SK-N-MC (cell line): ENCODE measurements at regions not wholly inside any gene's neighbourhood (a gene's known extent, or its start where the extent isn't known, plus 50 kb on each side); places are given as distances from the start of the nearest gene placed in this dataset.

Source experiments
- DNase-seq: peaks from one replicate; pipeline ENCODE4 v3.0.0-alpha.2; 2011; ENCODE audit warnings: low read depth, low spot score
- H3K27ac ChIP-seq: fragments of 200-600 bp; sonication (generic); 2 replicates; pipeline ENCODE4 v1.5.1; 2016; ENCODE audit warnings: mixed run types
- H3K36me3 ChIP-seq: fragments of 200-600 bp; sonication (generic); 2 replicates; pipeline ENCODE4 v1.6.1; 2017; ENCODE audit warnings: antibody characterized with exemption, low read length, mixed read lengths; ENCODE audit not compliant: insufficient read depth
- H3K4me3 ChIP-seq: fragments of 200-600 bp; sonication (generic); 2 replicates; pipeline ENCODE4 v1.5.1; 2016
- H3K9ac ChIP-seq: fragments of 200-600 bp; sonication (generic); 2 replicates; pipeline ENCODE4 v1.8.0; 2017; ENCODE audit warnings: mixed run types, mixed read lengths; ENCODE audit not compliant: insufficient read length
- H3K9me3 ChIP-seq: fragments of 200-600 bp; sonication (generic); 2 replicates; pipeline ENCODE4 v1.6.1; 2017; ENCODE audit warnings: low read depth, mild to moderate bottlenecking, antibody characterized with exemption, low read length, moderate library complexity, mixed read lengths
- EZH2 ChIP-seq: fragments of 200-600 bp; sonication (generic); IDR thresholded peaks from one replicate; pipeline ENCODE4 v1.6.1; 2017; ENCODE audit warnings: antibody characterized with exemption
- FOXP2 ChIP-seq: optimal IDR thresholded peaks from 2 replicates; pipeline ENCODE3; 2011; ENCODE audit warnings: mild to moderate bottlenecking, moderate library complexity; ENCODE audit not compliant: insufficient read depth; ENCODE audit errors: extremely low read length, control extremely low read depth
- POLR2AphosphoS5 ChIP-seq: IDR thresholded peaks from 2 replicates; pipeline ENCODE4 v1.6.1; 2012; ENCODE audit warnings: mild to moderate bottlenecking, low read depth, low read length, borderline replicate concordance

DNA sequence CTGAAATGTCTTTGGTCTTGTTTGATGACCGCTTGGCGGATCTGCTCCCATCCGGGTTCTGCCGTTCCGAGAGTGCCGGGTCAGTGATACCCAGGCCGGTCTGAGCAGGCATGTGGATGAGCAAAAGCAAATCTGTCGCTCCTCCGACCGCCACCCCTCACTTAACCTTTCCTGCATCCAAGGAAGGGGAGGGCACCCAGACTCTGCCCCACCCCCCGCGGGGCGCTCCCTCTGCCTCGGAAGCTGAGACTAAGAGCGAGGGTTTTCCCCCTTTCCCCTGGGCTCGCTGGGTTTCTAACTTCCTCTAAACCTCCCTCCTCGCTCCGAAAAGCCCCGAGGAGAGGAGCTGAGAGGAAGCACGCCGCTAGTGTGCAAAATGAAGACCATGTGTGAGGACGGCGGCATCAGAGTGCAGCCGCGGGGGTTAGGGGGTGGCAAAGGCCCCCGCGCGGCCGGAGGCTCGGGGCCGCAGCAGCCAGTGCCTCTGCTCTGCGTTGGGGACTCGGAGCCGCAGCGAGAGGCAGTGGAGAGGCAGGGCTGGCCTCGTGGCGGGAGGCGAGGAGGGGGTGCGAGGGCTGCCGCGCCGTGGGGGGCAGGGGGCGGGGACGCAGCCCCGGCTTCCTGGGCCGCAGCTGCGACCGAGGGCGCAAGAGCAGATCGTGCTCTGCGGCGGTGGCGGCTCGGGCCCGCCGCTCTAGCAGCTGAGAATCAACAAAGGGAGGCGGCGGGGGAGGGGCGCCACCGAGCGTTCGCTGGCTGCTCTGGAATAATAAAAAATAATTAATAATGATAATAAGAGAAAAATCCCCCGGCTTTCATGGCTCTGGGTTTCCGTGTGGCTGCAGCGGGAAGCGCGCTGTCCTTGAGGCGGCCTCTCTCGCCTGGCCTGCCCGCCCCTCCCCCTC, 55.8 kb upstream of the BCOR start:
- H3K27ac ChIP-seq: peak overlapping the region; percentile 68; the same call in 1 of the 2 replicates
- no peak for DNase-seq

GRCh38 chrX:40152741-40153344, 55.1 kb upstream of the BCOR start:
- no peaks in the 10 kb centered on the region for H3K9me3 ChIP-seq
- no peak for DNase-seq
- TF ChIP-seq POLR2AphosphoS5: no peak
- TF ChIP-seq FOXP2: no peak
- TF ChIP-seq EZH2: no peak
- H3K36me3 ChIP-seq: no peaks in the 10 kb centered on the region
- H3K9ac ChIP-seq: no peak overlapping the region
- peak overlapping the region; percentile 77 for H3K4me3 ChIP-seq
- peak overlapping the region; percentile 68; the same call in 1 of the 2 replicates for H3K27ac ChIP-seq

More for the DNA sequence above, 55.8 kb upstream of the BCOR start:
- Histone ChIP-seq H3K9ac (peak overlapping the region; percentile 57), H3K4me3 (peak overlapping the region; percentile 77), H3K9me3 (no peaks in the 10 kb centered on the region), H3K36me3 (no peaks in the 10 kb centered on the region)
- no peak for TF ChIP-seq FOXP2
- TF ChIP-seq EZH2: no peak
- no peak; the same call in 1 of the 2 replicates for TF ChIP-seq POLR2AphosphoS5

GRCh38 chrX:40152173-40152711, 54.5 kb upstream of the BCOR start:
- TF ChIP-seq FOXP2: no peak
- TF ChIP-seq EZH2: no peak
- no peak for TF ChIP-seq POLR2AphosphoS5
- Histone ChIP-seq H3K9ac (no peak overlapping the region), H3K36me3 (no peaks in the 10 kb centered on the region), H3K27ac (no peak overlapping the region), H3K4me3 (peak overlapping the region; percentile 25; the same call in 1 of the 2 replicates), H3K9me3 (no peaks in the 10 kb centered on the region)
- no peak for DNase-seq

DNA sequence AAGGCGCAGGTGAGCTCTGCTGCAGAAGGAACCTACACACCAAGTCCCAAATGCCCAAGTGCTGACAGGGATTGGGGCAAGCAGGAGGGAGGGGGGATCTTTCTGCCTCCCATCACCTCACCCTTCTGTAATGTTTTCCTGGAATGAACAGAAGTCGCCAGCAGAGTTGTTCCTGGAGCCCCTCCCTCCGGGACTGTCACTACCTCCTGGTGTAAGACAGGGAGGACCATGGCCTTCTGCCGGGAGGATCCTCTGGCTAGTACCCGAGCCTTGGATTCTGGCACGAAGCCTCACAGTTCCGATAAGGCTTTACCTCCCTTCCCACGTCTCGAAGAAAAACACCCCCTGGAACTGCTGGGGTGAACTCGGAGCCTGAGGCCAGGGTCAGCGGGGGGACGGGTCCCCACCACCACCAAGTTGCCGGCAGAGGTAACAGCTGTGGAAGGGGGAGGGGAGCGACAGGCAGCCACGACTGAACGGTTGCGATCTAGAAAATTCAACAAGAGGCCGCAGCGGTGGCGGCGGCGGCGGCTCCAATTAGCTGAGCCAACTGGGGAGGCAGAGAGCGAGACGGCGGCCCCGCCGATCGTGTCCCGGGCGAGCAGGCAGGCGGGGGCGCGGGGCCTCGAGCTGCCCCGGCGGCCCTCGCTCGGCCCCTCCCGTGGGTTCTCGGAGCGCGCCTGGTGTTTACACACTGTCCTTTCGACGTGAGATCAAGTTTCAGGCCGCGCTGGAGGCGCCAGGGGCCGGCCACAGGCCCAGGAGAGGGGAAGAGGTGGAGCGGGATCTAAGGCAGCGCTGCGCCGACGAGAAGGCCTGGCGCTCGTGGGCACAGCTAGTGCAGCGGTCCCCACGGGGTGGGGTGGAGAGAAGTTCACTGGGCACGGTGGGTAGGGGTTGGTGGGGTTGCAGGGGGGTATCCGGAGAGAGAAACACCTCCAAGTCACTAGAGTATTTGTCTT, 53.7 kb upstream of the BCOR start:
- Histone ChIP-seq H3K9ac (no peak overlapping the region), H3K9me3 (no peaks in the 10 kb centered on the region), H3K36me3 (no peaks in the 10 kb centered on the region), H3K4me3 (no peak overlapping the region), H3K27ac (no peak overlapping the region)
- no peak for DNase-seq
- TF ChIP-seq POLR2AphosphoS5: no peak
- no peak for TF ChIP-seq EZH2
- TF ChIP-seq FOXP2: no peak

GRCh38 chrX:40150503-40150902, 52.7 kb upstream of the BCOR start:
- H3K9ac ChIP-seq: no peak overlapping the region
- no peak overlapping the region for H3K4me3 ChIP-seq
- no peaks in the 10 kb centered on the region for H3K36me3 ChIP-seq
- no peaks in the 10 kb centered on the region for H3K9me3 ChIP-seq
- no peak for TF ChIP-seq EZH2
- no peak for TF ChIP-seq FOXP2
- no peak for TF ChIP-seq POLR2AphosphoS5
- H3K27ac ChIP-seq: no peak overlapping the region
- DNase-seq: no peak

GRCh38 chrX:40149286-40150175, 51.8 kb upstream of the BCOR start:
- H3K4me3 ChIP-seq: peak overlapping the region; percentile 59
- H3K9ac ChIP-seq: no peak overlapping the region
- no peaks in the 10 kb centered on the region for H3K9me3 ChIP-seq
- no peaks in the 10 kb centered on the region for H3K36me3 ChIP-seq
- H3K27ac ChIP-seq: peak overlapping the region; percentile 69; the same call in 1 of the 2 replicates
- TF ChIP-seq FOXP2 (no peak), EZH2 (no peak), POLR2AphosphoS5 (no peak)
- DNase-seq: no peak
